Right atrium auricular region (tissue), 2 donors: ENCODE measurements at regions not wholly inside any gene's neighbourhood (a gene's known extent, or its start where the extent isn't known, plus 50 kb on each side); places are given as distances from the start of the nearest gene placed in this dataset.
A peak's percentile ranks its signal among the peaks of the same experiment; 100 is the strongest.

Experiments used
- DNase-seq: peaks from one replicate; pipeline ENCODE4 v3.0.0-alpha.2; 2019; ENCODE audit warnings: low spot score
- H3K27ac ChIP-seq, 2 donors: fragments of 200-600 bp; sonication (generic); 1 replicate in 1 of 2; 2 replicates in 1 of 2; pipeline ENCODE4 v1.5.1; 2016 to 2019
- H3K27me3 ChIP-seq, 2 donors: fragments of 200-600 bp; sonication (generic); one replicate each; pipeline versions ENCODE4 v1.5.1 to v1.6.0; 2017 to 2019
- H3K36me3 ChIP-seq: fragments of 200-600 bp; sonication (generic); one replicate; pipeline ENCODE4 v1.5.1; 2016
- H3K4me1 ChIP-seq, 2 donors: fragments of 200-600 bp; sonication (generic); one replicate each; pipeline versions ENCODE4 v1.5.1 to v1.6.0; 2017 to 2019
- H3K4me3 ChIP-seq, 2 donors: fragments of 200-600 bp; sonication (generic); 1 replicate in 1 of 2; 2 replicates in 1 of 2; pipeline ENCODE4 v1.5.1; 2017 to 2019; ENCODE audit warnings: mild to moderate bottlenecking in 1 of 2, moderate library complexity in 1 of 2
- H3K9me3 ChIP-seq, 2 donors: fragments of 200-600 bp; sonication (generic); one replicate each; pipeline ENCODE4 v1.5.1; 2019
- CTCF ChIP-seq, 2 donors: fragments of 200-600 bp; sonication (generic); IDR thresholded peaks; one replicate each; pipeline ENCODE4 v1.5.1; 2019; ENCODE audit warnings: antibody characterized with exemption in 2 of 2

- Histone ChIP-seq H3K36me3 (no peaks in the 10 kb centered on the region), H3K27me3 (no peaks in the 10 kb centered on the region), H3K27ac (peak overlapping the region in 1 of 2 donors; percentile 79), H3K9me3 (no peaks in the 10 kb centered on the region), H3K4me3 (no peak overlapping the region), H3K4me1 (peaks cover 0 to 12% of the 10 kb centered on the region in 2 donors)
- DNase-seq, result no peak
- no peak for TF ChIP-seq CTCF (IDR thresholded peaks at IDR 0.05)
Observed at GRCh38 chr7:96638669-96639068, 71.0 kb downstream of the SEM1 start.

GRCh38 chr7:96637522-96637921, 72.1 kb downstream of the SEM1 start:
- no peak for DNase-seq
- no peak for TF ChIP-seq CTCF (IDR thresholded peaks at IDR 0.05)
- Histone ChIP-seq H3K4me1 (peaks cover 0 to 12% of the 10 kb centered on the region in 2 donors), H3K27me3 (no peaks in the 10 kb centered on the region), H3K36me3 (no peaks in the 10 kb centered on the region), H3K27ac (peak overlapping the region; percentile 15 to 79), H3K9me3 (no peaks in the 10 kb centered on the region), H3K4me3 (no peak overlapping the region)

- Histone ChIP-seq H3K4me3 (no peak overlapping the region), H3K4me1 (peaks cover 0 to 12% of the 10 kb centered on the region in 2 donors), H3K36me3 (no peaks in the 10 kb centered on the region), H3K27me3 (no peaks in the 10 kb centered on the region), H3K27ac (peak overlapping the region; percentile 15 to 79), H3K9me3 (no peaks in the 10 kb centered on the region)
- no peak for DNase-seq
- TF ChIP-seq CTCF (IDR thresholded peaks at IDR 0.05), result no peak
Observed at GRCh38 chr7:96636979-96637378, 72.7 kb downstream of the SEM1 start.

DNA sequence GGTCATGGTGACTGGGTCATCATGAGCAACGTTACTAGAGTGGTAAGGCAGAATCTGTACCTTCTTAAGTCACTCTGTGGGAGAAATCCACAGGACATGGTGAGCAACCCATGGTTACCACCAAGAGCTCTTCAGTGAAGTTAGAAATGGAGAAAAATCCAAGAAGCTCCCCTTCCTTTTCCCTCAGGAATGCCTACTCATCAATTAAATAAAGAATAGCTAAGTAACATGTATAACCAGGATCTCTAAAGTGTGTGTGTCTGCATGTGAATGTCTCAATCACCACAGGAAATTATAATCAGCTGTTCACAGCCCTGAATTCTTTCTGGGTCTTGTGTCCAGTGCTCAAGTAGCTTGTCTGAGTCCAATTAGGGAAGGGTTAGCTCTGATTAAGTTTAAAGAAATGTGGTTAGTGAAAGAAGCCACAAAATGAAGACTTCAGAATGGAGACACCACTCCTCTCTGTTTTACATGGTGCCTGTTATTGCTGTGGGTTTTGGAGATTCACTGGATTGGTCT, 73.2 kb downstream of the SEM1 start:
- DNase-seq, result no peak
- Histone ChIP-seq H3K27ac (peak overlapping the region; percentile 15 to 79), H3K9me3 (no peaks in the 10 kb centered on the region), H3K4me1 (peaks cover 0 to 12% of the 10 kb centered on the region in 2 donors), H3K36me3 (no peaks in the 10 kb centered on the region), H3K4me3 (no peak overlapping the region), H3K27me3 (no peaks in the 10 kb centered on the region)
- TF ChIP-seq CTCF (IDR thresholded peaks at IDR 0.05), result no peak

- DNase-seq, result no peak
- no peak overlapping the region for H3K27ac ChIP-seq
- no peaks in the 10 kb centered on the region for H3K4me1 ChIP-seq
- H3K27me3 ChIP-seq, result no peaks in the 10 kb centered on the region
- no peaks in the 10 kb centered on the region for H3K36me3 ChIP-seq
- no peaks in the 10 kb centered on the region for H3K9me3 ChIP-seq
- H3K4me3 ChIP-seq, result no peak overlapping the region
- no peak for TF ChIP-seq CTCF (IDR thresholded peaks at IDR 0.05)
Observed at GRCh38 chr7:96629884-96630283, 79.8 kb downstream of the SEM1 start.

GRCh38 chr7:96624954-96625353, 84.7 kb downstream of the SEM1 start:
- no peak for DNase-seq
- peaks cover 0 to 5% of the 10 kb centered on the region in 2 donors for H3K9me3 ChIP-seq
- H3K4me3 ChIP-seq, result no peak overlapping the region
- H3K27me3 ChIP-seq, result no peaks in the 10 kb centered on the region
- H3K4me1 ChIP-seq, result no peaks in the 10 kb centered on the region
- H3K36me3 ChIP-seq, result no peaks in the 10 kb centered on the region
- no peak for TF ChIP-seq CTCF (IDR thresholded peaks at IDR 0.05)
- H3K27ac ChIP-seq, result no peak overlapping the region
